HG03520 (cell line): ENCODE measurements at regions not wholly inside any gene's neighbourhood (a gene's known extent, or its start where the extent isn't known, plus 50 kb on each side); places are given as distances from the start of the nearest gene placed in this dataset.

Experiments used
- ATAC-seq: cut with Tn5 transposase; IDR thresholded peaks from one replicate; pipeline ENCODE4 v1.9.1; 2021; ENCODE audit warnings: mild to moderate bottlenecking, moderate library complexity; ENCODE audit not compliant: unreplicated experiment

DNA sequence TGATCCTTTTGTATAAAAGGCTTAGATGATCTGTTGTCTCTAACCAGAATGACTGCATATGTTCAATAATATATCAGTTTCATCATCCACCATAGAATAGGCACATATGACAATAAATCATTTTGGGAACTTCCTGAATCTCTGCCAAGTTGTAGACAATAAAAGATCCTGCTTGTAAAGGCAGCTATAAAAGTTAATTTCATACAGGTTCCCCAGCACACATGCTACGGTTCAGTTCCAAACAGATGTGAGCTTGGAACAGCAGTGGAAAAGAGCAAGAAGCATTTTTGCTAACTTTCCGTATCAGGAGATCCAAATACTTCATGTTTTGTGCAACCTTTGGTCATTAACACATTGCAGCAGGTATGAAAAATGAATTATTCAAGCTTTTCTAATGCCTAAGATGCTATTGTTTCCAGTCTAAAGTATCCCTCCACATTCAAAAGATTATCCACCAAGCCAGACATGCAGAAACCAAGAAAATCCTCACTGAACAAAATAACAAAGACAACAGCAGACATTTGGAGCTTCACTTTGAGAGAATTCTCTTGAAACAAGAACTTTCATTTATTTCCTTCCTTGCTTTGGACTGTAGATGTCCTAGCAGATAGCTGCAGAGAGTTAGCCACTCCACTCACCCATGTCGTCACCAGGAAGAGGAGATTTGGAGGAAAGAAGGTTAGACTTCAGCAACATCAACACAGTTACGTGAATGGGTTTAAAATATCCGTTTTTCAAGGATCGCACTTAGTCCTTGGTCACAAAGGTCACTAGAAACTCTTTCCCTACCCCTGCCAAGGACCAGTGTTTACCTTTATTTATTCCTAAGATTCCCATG is 453.5 kb upstream of the JARID2 start:
- ATAC-seq = no peak

DNA sequence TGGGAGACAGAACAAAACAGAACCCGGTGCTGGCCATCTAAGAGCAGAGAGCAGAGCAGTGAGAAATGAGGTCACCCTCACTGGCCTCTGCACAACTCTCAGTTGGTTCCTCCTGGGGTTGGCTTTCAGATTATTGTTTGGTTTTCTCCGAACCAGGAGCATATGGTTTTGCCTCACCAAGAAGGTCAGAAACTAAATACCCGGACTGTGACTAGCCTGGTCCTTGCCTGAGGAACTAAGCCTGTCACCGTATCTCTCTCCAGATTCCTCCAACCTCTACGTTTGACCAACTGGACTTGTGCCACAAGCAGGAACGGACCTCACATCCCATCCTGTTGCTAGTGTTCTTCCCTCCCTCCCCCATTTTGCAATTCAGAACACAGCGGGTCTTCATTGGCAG is 450.4 kb upstream of the JARID2 start:
- ATAC-seq = no peak

DNA sequence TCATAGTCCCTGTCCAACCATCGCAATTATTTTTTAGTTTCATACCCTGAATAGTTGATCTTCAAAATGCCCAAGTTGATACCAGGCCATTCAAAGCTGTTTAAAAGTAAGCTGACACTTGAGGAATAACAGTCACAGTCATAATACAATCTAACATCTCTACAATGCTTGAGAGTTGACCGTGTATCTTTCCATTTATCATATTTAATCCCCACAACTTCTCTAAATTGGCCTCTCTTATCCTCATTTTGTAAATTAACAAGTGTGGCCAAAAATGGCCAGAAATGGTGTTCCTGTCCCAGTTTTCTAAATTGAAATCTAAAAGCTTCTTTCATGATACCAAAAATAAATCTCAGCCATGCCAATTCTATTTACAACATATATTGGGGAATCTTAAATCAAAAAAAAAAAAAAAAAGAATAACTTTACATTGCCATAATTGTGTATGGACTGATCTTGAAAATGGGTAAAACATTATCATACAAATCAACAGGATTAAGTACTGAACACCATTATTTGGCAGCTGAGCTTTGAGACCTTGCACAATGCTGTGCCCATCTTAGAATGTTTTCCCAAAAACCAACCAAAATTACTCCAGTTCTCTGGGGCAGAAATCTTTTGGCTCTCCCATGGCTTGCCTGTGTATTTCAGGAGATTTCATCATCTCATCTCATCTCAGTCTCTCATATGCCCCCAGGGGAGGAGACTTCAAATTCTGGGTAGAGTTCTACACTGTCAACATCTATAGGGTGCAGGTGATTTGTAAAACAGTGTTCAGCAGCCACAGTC is 448.7 kb upstream of the JARID2 start:
- ATAC-seq = no peak

DNA sequence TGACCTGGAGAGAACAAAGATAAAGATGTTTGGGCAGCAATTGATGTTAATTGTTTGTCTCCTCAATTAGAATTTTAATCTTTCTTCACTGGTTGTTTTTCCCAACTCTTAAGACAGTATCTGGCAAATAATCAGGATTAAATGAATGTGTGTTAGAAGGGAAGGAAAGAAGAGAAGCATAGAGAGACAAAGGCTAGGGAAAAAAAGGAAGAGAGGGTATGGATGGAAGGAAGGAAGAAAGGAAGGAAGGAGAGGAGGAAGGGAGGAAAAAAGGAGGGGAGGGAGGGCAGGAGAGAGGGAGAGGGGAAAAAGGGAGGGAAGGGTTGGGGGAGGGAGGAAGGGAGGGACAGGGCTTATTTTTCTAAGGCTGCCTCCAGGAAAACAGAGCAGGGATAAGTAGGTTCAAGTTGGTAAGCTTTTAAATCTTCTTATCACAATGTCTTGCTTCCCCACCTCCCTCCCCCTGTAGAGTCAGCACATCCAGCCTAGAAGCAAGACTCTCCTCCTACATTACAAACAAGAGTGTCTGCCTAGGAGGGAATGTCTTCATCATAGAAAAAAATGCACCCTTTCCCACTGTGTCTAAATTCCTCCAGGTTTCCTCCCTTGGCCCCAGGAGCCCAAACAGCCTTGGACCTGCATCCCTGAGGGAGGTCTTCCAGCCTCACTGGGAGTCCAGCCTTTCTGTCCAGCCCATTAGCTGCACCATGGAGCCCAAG is 447.8 kb upstream of the JARID2 start:
- ATAC-seq = no peak

DNA sequence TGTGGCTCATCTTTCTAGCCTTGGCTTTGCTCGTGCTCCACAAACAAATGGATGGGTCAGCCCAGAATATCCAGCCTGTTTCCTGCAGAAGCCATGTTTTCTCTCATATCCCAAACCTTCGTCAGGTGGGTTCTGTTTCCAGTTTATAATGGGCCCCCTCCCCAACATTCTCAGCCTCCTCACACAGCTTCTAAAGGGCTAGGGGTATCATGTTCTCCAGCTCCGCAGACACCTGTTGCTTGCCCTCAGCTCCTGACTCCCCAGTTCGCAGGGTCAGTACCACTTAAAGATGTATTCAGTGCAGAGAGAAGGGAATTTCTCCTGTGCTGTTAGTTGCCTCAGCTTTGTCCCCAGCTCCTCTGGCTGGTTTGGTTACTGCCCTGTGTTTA is 447.3 kb upstream of the JARID2 start:
- ATAC-seq = no peak

DNA sequence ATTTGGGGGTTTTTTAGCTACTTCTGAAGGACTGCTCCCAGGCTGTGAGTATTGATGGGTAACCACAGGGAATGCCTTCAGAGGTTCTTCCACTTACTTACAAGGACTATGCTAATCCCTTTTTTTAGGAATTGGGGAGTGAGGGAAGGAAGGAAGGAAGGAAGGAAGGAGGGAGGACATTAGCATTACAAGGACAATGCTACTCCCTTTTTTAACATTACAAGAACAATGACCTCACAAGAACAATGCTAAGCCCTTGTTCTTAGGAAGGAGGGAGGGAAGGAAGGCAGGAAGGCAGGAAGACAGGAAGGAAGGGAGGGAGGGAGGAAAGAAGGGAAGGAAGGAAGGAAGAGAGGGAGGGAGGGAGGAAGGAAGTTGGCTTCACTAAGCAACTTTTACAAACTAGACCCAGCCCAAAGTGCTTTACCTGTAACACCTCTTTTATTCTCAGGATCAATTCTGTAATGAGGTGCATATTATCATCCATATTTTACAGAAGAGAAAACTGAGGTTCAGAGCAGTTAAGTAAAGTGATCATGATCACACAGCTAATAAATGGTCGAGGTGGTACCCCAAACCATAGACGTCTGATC is 446.8 kb upstream of the JARID2 start:
- ATAC-seq = no peak

DNA sequence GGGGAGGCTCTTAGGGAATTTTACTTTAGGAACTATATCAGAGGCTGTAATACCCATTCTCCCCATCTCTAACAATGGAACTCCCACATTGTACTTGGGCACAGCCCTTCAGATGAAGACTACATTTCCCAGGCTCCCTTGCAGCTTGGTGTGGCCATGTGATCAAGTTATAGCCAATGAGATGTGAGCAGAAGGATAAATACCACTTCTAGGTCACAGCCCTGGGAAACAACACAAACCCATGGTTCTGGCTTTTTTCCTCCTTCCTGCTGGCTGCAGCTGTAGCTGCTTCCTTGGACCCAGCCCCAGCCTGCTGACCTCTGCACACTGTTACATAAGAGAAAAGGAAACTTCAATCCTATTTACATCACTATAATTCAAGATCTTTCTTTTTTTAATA is 445.9 kb upstream of the JARID2 start:
- ATAC-seq = peak; percentile 67

DNA sequence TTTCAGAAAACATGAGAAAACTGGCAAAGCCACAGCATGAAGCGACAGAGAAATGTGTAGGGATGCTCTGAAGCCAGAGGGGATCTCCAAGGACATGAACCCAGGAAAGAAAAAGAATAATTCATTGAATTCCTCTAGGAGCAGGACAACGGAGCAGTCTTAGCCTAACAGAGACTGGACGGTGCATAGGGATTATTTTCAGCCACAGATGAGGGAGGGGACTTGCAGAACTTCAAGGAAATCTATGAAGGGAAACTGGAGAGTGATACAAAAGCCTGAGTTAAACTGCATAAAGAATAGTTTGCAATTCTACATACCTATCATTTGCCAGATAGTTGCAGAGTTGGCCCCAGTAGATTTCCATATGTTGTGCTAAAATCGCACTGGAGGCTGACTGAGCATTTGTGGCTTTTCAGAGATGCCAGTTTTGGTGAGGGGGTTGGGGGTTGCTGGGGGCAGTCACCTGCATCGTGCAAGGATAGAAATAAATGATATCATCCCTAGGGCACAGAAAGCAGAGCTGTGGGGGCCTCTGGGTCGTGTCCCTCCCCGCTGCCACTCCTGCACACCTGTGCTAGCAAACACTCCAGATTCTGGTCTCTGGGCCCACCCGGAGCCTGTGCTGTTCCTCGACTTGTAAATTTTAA is 443.2 kb upstream of the JARID2 start:
- no peak for ATAC-seq

DNA sequence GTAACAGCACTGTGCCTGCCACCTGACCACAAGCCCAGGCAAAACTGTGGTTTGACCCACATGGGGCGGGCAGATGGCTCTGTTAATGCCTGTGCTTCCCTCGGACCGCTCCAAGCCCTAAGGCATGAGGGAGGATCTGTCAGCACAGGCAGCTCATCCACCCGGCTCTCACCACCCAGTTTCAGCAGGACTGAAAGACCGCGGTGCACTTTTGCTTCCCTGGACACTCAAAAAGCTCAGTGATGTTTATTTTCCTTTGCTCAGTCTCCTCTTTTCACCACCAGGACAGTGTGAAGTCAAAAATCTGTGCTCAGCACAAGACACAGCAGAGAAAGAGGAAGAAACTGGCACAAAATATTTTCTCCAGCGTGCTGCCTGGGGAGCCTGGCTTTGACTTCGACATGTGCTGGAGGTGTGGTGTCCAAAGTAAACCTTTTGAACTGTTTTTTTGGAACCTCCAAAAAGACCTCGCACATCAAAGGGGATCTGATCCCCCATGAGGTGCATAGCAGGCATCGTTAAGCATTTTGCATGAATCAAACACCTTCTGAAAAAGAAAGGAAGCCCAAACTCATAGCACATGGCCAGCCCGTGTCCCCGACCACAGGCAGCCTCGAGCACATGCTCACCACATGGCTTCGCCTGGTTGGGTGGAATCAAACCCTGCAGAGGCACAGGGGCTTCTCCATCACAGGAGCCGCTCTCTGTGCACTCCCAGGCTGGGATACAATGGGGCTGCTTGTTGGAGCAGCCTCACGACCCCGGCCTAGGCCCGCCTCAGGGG is 441.7 kb upstream of the JARID2 start:
- no peak for ATAC-seq

DNA sequence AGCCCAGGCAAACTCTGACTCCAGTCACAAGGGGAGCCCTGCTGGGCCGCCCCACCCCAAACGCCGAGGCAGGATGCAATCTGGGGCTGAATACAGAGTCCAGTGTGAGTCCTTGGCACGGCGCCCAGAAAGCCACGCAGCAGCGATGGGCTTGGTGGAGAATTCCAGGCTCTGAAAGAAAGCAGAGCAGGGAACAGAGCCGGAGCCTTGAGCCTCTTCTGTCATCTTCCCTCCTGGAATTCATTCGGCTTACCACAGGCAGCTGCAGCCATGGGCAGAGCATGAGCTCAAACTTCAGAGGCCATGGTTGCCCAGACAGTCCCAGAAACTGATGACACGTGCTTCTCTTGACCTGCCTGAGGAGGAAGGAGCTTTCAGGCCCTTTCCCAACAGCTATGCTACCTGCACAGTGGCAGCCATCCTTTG is 441.1 kb upstream of the JARID2 start:
- ATAC-seq = no peak

DNA sequence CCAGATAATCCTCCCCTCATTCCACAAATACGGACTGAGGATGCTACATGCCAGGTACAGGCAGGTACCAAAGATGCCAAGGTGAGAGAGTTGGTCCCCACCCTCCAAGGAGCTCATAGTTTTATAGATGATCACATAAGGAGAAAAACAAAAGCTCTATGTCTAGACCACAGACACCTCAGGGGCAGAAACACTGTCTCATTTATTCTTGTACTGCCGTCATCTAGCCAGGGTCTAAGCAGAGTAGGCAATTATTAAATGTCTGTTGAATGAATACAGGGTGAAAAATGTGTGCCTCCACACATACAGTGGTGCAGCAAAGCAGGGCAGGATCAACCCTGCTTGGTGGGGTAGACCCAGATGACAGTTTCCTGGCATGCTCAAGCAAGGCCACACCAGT is 439.8 kb upstream of the JARID2 start:
- no peak for ATAC-seq

DNA sequence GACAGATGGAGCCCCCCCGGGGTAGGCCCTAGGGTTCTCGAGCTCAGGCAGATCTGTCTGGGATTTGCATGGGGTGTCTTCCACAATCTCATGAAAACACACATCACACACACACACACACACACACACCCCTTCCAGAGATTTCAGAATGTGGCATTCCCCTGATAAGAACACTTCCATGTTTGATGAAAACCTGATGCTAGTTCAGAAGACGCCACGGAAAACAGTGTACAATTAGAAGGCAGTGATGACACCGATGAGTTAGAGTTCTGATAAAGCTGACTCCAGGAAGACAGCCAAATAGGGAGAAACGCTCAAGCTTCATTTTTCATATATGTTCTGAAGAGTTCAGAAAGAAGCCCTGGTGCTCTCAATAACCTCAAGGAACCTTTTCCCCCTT is 438.7 kb upstream of the JARID2 start:
- no peak for ATAC-seq

DNA sequence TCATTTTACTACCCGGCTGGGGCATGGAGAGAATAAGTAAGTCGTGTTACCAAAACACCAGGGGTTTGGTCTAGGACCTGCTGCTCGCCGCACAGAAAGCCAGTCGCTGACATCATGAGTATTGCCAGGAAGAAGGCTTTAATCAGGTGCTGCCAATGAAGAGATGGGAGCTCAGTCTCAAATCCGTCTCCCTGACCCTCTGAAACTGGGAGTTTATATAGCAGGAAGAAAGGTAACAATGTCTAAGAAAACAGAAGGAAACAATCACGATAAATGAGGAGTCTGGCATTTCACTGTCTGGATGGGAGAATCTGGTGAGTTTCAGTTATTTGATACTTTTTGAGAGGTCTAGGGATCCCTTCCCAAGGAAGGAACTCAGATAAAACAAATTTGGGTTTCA is 437.9 kb upstream of the JARID2 start:
- ATAC-seq = no peak

DNA sequence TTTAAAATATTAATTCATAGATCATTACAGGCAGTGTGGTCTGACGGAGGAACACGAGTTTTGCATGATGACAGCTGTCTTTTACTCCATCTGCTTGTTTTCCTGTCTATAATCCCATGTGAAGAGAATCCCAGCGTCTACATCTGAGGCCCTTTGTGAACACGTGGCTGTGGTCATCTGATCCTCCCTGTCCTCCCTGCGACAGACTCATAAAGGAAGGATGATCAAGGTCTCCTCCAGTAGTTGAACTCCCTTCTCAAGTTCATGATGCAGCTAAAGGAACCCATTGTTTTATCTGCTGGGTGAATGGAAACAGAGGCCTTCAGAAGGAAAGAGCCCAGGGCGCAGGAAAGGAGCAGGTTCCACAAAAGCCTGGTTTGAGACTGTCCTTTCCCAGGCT is 435.8 kb upstream of the JARID2 start:
- no peak for ATAC-seq

DNA sequence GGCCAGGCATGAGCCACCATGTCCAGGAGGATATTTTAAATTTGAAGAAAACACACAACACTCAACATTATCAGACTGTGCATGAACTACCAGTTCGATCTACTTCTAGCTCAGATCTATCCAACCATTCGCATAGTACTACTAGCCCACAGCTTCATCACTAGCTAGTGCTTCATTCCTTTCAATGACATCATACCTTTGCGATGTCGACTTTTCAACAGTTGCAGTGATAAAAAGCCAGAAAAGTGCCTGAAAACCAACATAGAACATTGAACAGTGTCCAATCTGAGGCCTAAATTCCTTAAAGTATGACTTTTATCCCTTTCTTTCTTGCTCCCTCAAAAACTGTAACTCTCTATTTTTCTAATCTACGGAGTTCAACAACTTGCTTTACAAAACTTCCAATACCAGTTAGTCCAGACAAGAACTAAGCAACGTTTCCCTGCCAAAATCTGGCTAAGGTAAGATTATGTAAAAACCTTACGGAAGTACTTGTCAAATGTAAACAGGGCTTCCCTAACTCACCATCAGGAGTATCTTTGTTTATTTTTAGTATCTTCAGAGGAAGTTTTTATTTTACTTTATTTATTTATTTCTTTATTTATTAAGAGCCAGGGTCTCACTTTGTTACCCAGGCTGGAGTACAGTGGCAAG is 434.0 kb upstream of the JARID2 start:
- no peak for ATAC-seq

DNA sequence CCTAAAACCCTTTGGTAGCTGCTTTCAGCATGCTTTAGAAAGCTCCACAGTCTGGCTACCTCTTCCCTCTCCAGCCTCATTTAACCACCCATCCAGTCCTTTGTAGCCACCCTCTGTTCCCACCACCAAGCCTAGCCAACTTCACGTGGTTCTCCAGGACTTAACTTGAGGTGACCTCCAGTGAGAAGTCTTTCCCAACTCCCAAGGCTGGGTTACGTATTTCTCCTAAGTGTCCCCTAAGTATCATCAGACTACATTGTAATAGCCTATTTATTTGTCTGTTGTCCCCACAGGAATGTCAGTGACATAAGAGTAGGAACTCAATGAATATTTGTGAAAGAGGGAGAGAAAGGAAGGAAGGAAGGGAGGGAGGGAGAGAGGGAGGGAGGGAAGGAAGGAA is 431.9 kb upstream of the JARID2 start:
- no peak for ATAC-seq

DNA sequence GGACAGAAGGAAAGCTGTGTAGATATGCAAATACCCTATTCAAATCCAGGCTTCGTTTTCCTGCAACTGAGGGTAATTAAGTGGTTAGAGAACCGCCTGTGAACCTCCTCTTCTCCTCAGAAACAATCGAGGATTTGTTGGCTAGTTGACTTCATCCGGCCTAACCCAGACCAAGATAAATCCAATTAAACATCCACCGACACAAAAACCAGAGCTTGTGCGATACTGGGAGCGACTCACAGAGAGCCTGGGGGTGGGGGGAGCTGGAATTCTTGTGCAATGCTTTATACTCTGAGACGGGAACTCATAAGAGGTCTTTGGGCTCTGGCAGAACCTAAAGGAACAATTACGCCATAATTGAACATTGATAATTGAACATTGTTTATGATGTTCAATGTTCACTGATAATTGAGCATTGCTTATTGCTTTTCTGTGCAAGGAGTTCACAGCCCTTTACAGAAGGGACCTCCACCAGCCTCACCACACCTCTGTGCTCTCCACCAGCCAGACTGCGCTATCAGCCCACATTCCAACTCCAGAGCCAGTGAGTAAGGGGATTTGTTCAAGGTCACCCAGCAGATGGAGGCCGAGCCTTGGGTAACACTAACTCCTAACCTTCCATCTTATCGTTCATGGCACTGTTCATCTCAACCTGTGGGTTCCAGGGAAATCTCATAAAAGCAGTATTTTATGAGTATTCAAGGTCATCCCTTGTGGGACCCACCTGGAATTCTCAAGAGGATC is 429.6 kb upstream of the JARID2 start:
- ATAC-seq = no peak

DNA sequence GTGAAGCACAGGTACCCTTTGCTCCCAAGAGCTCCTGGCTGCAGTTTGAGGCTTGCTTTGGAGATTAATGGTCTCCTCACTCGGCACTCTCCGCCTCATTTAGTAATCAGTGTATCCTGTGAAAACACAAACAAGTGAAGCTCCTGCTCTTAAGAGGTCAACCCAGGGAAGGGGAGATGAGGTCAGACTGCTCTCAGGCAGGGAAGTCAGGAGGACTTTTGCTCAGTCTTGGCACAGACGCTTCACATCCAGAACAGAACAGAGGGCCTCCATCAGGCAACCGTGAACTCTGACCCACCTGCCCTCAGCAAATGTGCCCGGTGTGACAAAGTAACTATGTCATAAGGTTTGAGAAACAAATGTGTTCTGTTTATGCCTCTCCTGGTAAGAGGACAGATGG is 428.8 kb upstream of the JARID2 start:
- no peak for ATAC-seq

DNA sequence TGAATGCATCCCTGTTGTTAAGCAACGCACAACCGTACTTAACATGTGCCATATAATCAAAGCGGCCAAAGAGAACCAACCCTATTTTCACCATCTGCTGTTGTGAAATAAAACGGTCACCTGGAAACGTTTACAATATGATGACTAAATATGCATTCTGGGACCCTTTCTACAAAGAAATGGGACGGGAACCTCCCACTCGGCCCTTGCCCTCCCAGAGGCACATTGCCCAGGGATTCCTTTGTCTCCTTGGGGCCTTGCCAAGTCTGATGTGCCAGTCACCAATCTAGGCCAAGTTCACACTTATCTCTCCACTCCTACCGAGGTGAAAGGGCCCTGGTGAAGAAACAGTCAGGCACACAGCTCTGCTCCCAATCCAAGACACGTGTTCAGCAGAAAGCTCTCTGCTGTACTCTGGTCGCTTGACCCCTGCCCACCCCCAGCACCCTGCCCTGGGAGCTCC is 427.4 kb upstream of the JARID2 start:
- no peak for ATAC-seq
